Tongue (tissue), 2 donors: ENCODE measurements at regions not wholly inside any gene's neighbourhood (a gene's known extent, or its start where the extent isn't known, plus 50 kb on each side); places are given as distances from the start of the nearest gene placed in this dataset. TPM values are rescaled to one million over a fixed set of nuclear protein-coding genes. Genes with fewer than 3 reads are reported as not detected.
A peak's percentile ranks its signal among the peaks of the same experiment; 100 is the strongest.

Experiments used
- DNase-seq: peaks from one replicate; pipeline ENCODE4 v3.0.0-alpha.2; 2015
- small RNA-seq: library from RNA; depleted of rRNA; stranded (forward); fragments of <200 nt; gene quantifications from one replicate; pipeline ENCODE3, GENCODE V24; 2014; ENCODE audit warnings: low replicate concordance

DNA sequence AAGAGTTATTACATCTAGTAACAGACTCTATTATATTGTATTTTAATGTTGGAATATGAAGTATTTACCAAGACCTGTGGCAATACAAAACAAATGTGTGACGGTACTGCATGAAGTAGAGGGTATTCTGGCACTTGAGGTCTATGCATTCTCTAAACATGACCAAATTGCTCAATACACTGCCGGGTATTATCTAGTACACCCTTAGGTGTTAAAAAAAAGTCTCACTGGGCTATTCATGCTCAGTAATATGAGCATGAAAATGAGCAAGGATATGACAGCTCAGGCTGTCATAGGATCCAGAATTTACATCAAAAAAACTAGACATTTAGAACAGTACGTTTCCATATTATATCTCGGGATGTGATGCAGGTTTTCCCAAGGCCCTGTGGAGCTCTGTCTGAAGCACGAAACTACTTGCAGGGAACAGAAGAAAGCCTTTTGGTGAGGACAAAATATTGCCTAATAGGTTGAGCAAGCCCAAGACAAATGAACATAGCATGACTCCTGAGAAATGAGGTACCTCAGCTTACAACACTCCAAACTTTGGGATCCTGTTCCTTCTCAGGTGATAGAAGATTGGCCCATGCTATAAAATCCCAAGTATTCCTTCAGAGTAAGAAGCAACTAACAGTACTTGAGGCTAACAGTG is 74.1 kb upstream of the MAOA start:
- no peak for DNase-seq

DNA sequence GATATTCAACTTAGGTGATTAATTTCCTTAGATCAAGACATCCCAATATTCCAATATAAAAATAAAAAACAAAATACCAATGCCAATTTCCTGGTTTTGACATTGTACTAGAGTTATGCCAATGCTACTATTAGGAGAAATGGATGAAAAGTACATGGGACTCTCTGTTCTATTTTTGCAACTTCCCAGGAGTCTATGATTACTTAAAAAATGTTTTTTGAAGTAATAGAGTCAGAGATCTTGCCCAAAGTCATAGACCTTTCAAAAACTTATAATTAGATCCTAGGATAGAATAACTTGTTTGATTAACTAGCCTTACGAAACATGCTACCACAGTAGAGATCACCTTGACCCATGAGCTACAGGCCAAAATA is 73.6 kb upstream of the MAOA start:
- no peak for DNase-seq

DNA sequence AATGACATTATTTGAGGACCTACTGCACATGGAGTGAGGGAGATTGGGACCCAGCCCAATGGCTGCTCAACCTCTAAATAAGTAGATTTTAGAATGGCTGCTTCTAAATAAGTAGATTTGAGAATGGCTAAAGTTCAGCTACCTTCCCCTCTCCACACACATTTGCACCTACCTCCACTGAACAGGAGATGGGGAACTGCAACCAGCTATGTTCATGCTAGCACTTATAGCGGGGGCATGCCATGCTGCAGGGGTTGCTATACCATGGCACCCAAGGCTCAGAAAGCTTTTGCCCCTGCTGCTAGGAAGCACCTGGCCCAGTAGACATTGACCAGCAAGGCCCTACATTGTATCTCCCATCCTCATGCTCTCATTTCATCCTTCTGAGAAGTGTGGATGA is 70.2 kb upstream of the MAOA start:
- no peak for DNase-seq

DNA sequence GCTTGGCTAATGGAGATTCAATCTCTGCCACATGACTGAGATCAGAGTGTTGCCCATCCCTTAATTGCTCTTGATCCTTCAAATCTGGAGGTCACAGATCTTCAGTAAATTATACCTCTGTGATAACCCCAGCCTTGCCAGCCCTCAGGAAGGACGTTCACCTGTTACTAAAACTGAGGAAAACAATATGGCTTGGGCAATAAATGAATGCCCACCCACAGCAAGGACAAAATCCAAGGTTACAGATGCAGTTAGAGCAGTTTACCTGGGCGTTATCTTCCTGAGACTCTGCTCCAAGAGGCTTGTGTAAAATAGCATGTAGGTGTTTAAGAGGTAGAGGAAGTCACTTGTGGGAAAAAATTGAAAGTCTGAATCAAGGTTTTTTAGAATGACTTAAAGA is 69.3 kb upstream of the MAOA start:
- DNase-seq: no peak

DNA sequence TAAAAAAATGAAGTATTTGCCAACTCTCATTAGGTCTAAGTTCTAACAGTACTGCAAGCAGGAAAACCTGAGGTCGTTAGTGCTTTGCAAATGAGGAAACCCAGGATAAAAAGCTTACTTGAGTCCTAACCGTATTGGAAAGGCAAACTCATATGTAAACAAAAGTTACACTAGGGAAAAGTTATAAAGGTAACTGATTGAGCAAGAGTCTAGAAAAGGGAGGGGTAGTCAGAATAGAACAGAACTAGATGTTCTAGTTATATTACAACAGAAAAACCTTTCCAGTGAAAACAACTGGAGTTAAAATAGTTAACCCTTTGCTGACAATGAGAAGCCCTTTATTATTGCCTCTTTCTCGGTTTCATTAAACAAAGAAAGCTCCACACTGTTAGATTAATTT is 66.4 kb upstream of the MAOA start:
- DNase-seq: peak; percentile 43

DNA sequence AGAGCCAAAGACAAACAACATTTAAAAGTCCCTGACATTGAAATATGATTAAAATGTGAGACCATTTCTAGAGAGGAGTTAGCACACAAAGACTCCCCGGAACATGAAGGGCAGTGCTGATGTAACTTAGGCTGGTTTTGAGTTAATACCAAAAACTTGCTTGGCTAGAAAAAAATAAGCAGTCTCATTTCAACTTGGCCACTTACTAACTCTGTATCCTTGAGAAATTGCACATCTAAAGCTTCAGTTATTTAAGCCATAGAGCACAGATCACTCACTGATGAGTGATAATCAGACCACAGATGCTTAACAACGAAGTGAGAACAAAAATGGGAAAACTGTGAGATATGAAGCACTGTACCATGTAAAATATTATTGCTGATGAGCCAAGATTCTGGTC is 65.9 kb upstream of the MAOA start:
- DNase-seq: no peak

DNA sequence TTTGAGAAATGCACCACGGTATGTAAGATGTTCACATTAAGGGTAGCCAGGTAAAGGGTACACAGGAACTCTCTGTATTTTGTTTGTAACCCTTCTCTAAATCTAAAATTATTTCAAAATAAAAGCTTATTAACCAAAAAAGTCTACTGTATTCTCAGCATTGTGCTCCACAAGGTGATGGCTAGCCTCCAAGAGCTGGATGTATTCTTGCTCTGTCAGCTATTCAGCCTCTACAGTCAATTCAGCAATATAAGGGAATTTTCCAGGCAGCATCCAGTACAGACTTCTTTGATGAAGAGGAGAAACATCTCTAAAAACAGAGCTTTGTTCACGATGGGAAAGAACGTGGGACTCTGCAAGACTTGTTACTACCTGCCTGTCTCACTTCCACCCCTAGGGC is 63.5 kb upstream of the MAOA start:
- peak; percentile 14 for DNase-seq

DNA sequence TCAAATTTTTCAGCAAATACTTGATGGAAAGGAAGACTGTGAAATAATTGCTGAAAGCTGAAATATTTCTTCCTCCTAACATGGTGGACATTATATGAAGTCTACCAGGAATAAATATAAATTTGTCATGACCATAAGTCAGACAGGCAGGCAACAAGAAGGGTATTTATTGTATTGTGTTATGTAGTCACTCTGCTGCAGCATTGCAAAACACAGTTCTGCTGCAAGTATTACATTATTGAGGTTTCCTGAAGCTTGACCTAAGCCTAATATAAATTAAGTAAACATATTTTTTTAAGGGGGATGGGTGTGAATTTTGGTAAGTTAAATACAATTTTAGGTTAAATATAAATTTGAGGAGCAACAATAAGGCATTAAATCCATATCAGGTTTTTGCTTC is 60.2 kb upstream of the MAOA start:
- no peak for DNase-seq

DNA sequence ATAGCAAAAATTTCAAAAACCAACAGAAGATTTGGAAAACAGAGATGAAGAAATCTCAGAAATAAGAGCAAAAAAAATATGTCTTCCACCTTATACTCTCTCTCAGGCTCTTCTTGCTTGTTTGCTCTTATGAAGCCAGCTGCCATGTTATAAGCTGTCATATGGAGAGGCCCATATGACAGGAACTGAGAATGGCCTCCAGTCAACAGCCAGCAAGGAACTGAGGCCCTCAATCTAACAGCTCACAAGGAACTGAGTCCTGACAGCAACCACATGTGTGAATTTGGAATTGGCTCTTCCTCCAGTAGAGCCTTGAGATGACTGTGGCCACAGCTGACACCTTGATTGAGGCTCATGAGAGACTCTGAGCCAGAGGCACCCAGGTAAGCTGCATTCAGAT is 51.3 kb upstream of the MAOA start:
- no peak for DNase-seq

DNA sequence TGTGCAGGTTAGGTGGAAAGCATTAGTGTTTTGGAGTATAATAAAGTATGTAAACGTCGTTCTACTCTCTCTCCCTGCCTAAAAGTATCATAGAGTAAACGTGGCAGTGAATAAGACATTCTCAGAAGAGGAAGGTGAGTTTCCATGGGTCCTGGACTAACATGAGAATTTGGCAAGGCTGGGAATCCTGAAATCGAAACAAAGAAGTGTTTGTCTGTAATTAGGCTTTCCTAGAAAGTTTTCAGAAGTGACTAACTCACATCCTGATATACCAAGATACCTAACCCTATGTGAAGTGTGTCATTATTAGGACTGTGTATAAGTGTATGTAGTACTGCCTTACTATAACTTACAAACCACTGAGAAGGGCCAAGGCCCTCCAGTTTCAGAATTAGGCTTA is 50.7 kb upstream of the MAOA start:
- DNase-seq: no peak

Small RNA genes lying in the stretch of these regions (small RNA-seq; reads per million reads assigned to genes)
- not detected for gene AL451086.1
